Lower leg skin (tissue), 3 donors: ENCODE measurements at regions not wholly inside any gene's neighbourhood (a gene's known extent, or its start where the extent isn't known, plus 50 kb on each side); places are given as distances from the start of the nearest gene placed in this dataset.

ENCODE experiments used
- CTCF ChIP-seq, 3 donors: fragments of 450-650 bp; IDR thresholded peaks; one replicate each; pipeline ENCODE4 v1.5.1; 2016; ENCODE audit warnings: antibody characterized with exemption in 3 of 3, mild to moderate bottlenecking in 3 of 3, moderate library complexity in 2 of 3
- POLR2A ChIP-seq, 2 donors: fragments of 450-650 bp; IDR thresholded peaks; one replicate each; pipeline ENCODE4 v1.6.1; 2016 to 2017; ENCODE audit warnings: antibody characterized with exemption in 2 of 2, mild to moderate bottlenecking in 1 of 2, moderate library complexity in 1 of 2

- TF ChIP-seq CTCF (IDR thresholded peaks at IDR 0.05) (no peak), POLR2A (IDR thresholded peaks at IDR 0.05) (no peak)
These were observed 253.9 kb upstream of the CNTNAP5 start for GRCh38 chr2:123770996-123771720.
